GM10248 (cell line): ENCODE measurements at regions not wholly inside any gene's neighbourhood (a gene's known extent, or its start where the extent isn't known, plus 50 kb on each side); places are given as distances from the start of the nearest gene placed in this dataset.
"Not testable (repeated sequence)": the region's sequence is repeated elsewhere in the genome, so short reads cannot be mapped to it uniquely, and the experiment has no call there.

Experiments used
- CTCF ChIA-PET: fragments of 300-600 bp; sonication (Branson Sonifier 250); formaldehyde crosslinking; extraction: SDS; loops from one replicate; lab custom pipeline; 2021; ENCODE audit warnings: antibody characterized with exemption; lab: Yijun Ruan, JAX
- POLR2A ChIA-PET: fragments of 350-650 bp; sonication (Branson Sonifier 250); formaldehyde crosslinking; extraction: SDS; loops from one replicate; lab custom pipeline; 2020; ENCODE audit warnings: antibody characterized with exemption; lab: Yijun Ruan, JAX
- DNase-seq: peaks from one replicate; pipeline ENCODE4 v3.0.0; 2012; ENCODE audit errors: extremely low spot score
- TF ChIP-seq, protein P1 (sequence below): IDR thresholded peaks from 2 replicates; pipeline ENCODE4 v1.5.1; 2012; ENCODE audit warnings: mild to moderate bottlenecking, low read depth; ENCODE audit errors: extremely low read depth, missing control alignments, control extremely low read depth

DNA sequence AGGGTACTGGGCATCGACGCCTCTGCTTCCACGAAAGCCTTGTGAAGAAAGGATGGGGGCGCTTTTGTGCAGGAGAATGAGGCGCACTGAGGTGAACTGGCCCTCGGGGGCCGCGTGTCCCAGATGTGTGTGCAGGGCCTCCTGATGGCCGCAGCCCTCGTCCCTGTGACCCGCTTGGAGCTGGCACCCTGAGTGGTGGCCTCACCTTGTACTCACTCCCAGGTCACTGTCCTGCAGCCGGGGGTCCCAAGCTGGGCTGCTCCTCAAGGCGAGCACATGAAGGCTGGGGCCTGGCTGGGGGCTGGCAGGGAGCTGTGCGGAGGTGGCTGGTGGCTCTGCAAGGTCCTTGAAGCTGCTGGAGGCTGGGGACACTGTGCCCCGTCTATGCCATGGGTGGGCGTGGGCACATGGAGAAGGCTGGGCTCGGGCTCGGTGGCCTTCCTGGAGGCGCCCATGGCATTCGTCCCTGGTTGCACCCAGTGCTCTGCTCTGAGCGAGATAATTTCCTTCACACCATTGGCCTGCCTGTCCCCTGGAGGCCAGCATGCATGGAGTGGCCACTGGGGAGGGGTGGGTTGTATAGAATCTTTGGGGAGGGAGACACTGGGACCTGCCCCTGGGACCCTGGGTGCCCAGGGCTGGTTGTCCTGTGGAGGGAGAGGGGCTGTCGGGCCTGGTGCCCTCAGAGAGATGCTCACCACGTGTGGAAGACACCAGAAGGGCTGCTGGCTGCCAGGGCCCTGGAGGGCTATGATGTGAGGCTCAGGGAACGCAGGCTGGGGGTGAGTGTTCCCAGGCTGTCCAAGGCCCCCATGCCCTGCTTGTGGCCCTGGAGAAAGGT lies 79.3 kb downstream of the TMEM121 start:
- ChIA-PET POLR2A (no interaction called here), CTCF (no interaction called here)
- no peak for DNase-seq
- TF ChIP-seq, protein P1, sequence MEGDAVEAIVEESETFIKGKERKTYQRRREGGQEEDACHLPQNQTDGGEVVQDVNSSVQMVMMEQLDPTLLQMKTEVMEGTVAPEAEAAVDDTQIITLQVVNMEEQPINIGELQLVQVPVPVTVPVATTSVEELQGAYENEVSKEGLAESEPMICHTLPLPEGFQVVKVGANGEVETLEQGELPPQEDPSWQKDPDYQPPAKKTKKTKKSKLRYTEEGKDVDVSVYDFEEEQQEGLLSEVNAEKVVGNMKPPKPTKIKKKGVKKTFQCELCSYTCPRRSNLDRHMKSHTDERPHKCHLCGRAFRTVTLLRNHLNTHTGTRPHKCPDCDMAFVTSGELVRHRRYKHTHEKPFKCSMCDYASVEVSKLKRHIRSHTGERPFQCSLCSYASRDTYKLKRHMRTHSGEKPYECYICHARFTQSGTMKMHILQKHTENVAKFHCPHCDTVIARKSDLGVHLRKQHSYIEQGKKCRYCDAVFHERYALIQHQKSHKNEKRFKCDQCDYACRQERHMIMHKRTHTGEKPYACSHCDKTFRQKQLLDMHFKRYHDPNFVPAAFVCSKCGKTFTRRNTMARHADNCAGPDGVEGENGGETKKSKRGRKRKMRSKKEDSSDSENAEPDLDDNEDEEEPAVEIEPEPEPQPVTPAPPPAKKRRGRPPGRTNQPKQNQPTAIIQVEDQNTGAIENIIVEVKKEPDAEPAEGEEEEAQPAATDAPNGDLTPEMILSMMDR: no peak

DNA sequence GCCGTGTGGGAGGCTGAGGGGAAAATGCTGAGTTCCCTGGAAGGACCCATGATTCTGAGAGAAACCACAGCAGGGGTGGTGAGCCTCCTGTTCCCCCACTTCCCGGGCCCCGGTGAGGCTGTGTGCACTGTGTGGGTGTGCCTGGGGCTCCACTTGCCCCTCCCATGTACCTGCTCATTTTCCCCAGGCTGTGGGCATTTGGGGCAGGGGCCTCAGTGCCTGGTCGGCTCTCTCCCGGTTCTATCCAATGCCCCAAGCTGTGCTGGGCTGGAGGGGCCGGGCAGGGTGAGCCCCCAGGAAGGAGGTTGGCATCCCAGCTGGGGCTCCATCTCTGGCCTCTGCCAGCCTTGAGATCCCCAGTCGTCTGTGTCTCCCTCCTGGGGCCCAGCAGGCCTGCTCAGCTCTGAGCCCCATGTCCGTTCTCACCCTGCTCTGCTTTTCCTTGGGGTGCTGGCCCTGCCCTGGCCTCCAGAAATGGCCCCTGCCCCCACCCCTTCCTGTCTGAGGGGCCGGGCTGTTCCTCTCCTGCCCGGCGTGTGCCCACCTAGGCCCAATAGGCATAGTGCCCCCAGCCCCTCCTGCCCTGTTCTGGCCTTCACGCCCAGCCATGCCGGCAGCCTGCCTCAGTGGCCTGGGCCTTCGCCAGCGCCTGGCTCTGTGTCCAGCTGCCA lies 80.1 kb downstream of the TMEM121 start:
- POLR2A ChIA-PET, CTCF ChIA-PET, DNase-seq: not testable (repeated sequence)

DNA sequence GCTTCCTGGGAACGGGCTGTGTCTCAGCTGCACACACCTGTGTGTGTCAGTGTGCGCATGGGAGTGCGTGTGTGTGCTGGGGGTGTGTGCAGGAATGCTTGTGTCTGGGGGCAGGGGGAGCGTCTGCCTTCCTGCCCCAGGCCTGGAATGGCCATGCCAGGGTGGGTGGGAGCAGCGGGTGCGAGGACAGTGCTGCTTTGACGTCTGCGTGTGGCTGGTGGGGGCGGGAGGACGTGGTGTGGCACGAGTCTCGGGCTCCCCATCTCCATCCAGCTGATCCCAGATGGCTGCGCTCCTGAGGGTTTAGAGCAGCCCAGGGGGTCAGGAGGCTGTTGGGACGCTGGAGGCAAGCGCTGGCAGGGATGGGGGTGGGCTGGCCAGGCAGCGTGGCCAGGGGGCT lies 80.6 kb downstream of the TMEM121 start:
- CTCF ChIA-PET, DNase-seq, POLR2A ChIA-PET: not testable (repeated sequence)

DNA sequence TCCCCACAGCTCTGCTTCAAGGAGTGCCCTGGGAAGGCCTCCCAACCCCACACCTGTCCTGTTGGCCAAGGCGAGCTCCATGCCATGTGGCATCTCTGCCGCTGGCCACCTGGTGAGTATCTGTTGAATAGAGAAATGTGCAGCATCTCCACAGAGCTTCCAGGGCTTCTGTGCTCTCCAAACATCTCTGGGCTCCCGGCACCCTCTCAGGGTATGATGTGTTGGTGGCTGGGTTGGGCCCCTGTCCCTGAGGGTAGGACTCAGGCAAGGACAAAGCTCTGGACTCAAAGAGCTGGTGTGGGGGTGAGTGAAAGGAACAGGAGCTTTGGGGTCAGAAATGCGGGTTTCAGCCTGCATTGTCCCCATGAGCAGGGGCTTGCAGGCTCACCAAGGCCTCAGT lies 88.6 kb downstream of the TMEM121 start:
- POLR2A ChIA-PET, DNase-seq, CTCF ChIA-PET: not testable (repeated sequence)

DNA sequence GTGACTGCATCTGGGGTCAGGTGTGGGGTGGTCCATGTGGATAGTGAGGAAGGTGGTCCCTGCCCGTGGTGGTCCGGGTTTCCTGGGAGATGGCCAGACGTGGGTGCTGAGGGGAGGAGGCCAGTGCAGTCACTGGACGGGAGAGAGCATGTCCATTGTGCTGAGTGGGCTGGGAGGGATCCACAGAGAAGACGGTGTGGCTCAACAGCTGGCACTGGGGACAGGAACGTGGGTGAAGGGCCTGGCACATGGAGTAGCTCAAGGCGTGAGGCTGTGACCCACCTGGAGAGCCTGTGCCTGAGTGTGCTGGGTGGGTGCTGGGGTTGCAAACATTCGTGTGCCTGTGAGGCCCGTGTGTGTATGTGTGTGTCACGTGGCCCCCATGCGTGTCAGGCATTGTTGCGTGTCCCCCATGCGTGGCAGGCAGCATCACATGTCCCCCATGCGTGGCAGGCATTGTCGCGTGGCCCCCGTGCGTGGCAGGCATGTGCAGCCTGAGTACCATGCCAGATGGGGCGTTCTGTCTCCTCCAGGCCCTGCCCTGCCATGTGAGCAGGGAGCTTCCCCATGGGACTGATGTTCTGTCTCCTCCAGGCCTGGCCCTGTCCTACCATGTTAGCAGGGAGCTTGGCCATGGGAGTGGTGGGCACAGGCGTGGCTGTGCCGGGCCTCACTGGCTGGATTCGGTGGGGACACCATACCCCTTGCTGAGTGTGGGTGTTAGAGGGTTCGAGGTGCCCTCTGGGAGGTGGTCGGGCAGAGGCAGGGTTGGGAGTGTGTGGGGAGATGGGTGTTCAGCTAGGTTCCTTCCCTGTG lies 89.8 kb downstream of the TMEM121 start:
- CTCF ChIA-PET, POLR2A ChIA-PET, DNase-seq: not testable (repeated sequence)

DNA sequence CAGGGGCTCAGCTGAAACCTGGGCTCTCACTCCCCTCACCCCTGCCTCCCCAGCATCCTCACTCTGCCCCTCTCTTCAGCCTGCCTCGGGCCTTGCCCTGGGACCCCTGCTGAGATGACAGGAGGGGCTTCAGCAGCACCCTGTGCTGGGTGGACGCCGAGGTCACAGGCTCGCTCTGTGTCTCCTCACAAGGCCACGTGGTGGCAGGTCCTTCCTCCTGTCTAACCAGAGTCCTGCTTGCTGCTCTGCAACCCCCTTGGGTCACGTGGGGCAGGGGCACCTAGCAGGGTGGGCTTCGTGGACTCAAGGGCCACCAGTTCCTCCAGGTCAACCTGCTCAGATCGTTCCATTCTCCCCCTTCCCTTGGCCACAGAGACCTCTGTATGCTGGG lies 90.4 kb downstream of the TMEM121 start:
- TF ChIP-seq, protein P1: no peak
- CTCF ChIA-PET: no interaction called here
- POLR2A ChIA-PET: no interaction called here
- DNase-seq: no peak

DNA sequence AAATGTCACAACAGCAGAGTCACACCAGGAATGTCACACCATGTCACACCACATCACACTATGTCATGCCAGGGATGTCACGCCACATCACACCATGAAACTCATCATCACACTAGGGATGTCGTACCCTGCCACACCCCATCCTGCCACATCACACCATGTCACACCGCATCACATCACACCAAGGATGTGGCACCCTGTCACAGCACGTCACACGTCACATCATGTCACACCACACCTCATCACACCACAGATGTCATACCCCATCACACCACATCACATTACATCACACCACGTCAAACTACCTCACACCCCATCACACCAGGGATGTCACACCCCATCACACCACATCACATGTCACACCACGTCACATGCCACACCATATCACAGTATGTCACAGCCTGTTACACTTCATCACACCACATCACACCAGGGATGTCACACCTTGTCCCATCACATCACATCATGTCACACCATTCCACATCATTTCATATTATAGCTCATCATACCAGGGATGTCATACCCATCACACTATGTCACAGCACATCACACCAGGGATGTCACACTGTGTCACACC lies 90.9 kb downstream of the TMEM121 start:
- TF ChIP-seq, protein P1: no peak
- POLR2A ChIA-PET: no interaction called here
- CTCF ChIA-PET: no interaction called here
- DNase-seq: peak; percentile 25

DNA sequence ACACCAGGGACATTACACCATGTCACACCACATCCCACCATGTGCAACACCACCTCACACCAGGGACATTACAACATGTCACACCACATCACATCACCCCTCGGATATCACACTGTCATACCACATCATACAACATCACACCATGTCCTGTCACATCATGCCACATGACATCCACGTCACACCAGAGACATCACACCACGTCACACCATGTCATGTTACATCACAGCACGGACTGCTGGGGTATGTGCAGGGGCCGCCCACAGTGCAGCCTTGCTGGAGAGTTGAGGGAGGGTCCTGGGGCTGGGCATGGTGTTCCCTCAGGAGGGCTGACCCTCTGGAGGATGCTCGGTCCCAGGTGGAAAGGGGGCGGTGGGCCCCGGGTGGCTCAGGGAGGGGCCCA lies 91.4 kb downstream of the TMEM121 start:
- DNase-seq, CTCF ChIA-PET, POLR2A ChIA-PET: not testable (repeated sequence)

DNA sequence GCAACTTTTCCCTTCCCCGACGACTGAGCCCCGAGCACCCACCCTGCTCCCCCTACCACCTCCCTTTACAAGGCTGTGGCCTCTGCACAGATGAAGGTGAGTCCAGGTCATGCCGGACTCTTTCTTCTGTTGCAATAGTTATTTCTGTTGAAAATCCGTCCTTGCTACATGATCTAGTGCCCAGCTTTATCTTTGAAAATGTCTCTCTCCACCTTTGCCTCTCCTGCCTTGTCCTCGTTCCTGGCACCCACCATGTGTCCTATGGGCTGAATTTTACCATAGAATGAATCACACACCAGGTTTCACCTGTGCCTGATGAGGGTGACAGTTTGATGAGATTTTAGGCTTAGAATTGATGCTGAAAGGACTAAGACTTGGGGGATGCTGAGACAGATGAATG lies 92.9 kb downstream of the TMEM121 start:
- DNase-seq, POLR2A ChIA-PET, CTCF ChIA-PET: not testable (repeated sequence)

DNA sequence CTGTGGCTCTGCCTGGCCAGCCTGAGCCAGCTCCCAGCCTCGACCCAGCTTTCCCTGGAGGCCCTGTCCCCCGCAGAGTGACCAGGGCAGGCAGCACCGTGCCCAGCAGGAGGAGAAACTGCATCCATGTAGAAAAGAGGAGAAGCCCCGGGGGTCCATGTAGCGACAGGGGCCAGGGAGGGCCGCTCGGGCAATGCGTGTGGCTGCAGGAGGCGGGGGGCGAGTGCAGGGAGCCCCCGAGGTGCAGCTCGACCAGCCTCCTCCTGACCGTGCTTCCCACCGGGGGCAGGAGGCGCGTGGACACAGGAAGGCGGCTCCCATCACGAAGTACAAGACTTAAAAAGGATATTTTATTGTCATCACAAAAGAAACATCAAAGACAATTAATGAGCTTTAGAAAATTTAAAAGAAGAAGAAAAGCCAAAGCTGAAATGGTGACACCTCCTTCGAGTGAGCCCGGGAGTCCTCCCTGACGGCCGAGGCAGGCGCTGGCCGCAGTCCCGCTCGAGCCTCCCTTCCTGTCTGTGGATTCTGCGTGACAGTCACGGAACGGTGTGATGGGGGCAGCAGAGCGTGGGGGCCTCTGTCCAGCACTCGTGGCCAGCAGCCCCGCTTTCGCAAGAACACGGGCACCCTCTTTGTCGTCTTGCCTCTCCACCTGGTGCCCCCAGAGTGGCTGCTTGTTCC lies 93.9 kb downstream of the TMEM121 start:
- POLR2A ChIA-PET, DNase-seq, CTCF ChIA-PET: not testable (repeated sequence)

DNA sequence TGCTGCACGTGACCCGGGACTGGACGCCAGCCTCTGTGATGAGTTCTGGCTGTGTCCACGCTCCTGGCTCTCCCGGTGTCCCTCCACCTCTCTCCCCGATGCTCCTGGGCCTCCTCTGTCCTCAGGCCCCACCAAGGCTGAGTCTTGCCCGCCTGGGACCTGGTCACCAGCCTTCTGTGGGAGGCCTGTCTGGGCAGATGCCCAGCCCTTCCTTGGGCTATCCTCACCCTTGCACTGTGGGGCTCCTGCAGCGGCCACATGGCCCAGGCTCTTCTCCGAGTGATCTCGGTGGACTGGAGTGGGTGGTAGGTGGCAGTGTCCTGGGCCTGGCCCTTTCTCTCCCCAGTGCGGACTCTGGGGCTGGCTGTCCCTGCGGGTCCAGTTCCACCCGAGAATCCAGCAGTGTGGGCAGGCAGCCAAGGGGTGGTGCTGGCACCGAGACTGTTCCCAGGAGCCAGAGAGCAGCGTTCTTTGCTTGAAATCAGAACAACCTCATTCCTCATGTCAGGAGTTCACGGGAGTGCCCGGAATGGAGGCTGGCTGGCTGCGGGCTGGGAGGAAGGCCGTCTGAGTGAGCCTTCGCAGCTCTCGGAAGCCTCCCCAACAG lies 94.6 kb downstream of the TMEM121 start:
- CTCF ChIA-PET, POLR2A ChIA-PET, DNase-seq: not testable (repeated sequence)

DNA sequence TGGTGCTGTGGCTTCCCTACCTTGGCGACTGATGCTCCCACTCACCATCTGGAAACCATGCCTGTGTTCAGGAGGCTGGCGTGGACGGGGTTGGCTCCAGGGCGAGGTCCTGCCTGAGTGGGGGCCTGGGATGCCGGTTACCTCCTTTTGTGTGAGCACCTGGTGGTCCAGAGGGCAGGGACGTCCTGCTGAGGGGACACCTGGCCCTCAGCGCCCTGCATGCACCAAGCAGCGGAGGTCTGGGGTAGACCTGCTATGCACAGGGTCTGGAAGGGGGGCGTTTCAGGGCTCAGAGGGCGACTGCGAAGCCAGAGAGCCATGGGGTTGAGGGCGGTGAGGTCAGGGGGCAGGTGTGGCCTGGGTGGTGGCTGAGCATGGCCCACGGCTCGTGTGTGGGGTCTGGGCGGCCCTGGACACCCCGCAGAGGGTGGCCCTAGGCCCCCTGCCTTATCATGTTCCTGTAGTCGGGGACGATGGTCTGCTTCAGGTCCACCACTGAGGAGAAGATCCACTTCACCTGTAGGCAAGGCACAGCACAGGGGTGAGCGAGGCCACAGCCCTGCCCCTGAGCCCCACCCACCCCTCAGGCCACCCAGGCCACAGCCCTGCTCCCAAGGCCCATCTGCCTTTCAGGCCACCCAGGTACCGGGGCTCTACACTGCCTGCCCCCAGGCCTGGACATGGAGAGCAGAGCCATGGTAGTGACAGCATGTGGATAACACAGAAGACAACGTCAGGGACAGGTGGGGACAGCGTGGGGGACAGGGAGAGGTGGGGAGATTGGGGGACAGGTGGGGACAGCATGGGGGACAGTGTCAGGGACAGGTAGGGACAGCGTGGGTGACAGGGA lies 95.3 kb downstream of the TMEM121 start:
- CTCF ChIA-PET, DNase-seq, POLR2A ChIA-PET: not testable (repeated sequence)
